Stimulated activated naive CD8-positive, alpha-beta T cell treated with anti-CD3 and anti-CD28 coated beads, Interleukin-15, Interleukin-2, amounts not matched to agents 100 U/mL and 50 U/mL, for 24 hours (primary cell): ENCODE measurements at regions not wholly inside any gene's neighbourhood (a gene's known extent, or its start where the extent isn't known, plus 50 kb on each side); places are given as distances from the start of the nearest gene placed in this dataset.

ENCODE experiments used
- ATAC-seq: fragments of 150-1000 bp; cut with Tn5 transposase; one replicate; pipeline ENCODE4 v1.10.0; 2021
- DNase-seq: peaks from one replicate; pipeline ENCODE4 v3.0.0; 2021

DNA sequence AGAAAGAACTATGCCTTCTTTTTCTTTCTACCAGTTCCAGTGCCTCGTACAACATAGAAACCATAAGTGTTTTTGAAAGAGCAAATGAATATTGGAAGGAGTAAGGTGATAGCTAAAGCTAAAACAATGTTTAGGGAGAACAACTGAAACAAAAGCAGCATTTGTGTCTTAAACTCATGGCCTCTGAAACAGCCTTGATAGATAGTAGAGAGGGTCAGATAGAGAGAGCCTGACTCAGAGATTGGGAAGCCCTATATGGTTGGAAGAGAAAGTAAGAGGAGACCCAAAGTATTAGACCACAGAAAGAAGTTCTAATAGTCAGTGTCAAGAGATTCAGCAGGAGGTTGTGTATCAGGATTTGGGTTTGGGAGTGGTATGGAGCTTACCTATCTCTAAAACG, 79.6 kb upstream of the IFNG-AS1 start:
- no peak for ATAC-seq

DNA sequence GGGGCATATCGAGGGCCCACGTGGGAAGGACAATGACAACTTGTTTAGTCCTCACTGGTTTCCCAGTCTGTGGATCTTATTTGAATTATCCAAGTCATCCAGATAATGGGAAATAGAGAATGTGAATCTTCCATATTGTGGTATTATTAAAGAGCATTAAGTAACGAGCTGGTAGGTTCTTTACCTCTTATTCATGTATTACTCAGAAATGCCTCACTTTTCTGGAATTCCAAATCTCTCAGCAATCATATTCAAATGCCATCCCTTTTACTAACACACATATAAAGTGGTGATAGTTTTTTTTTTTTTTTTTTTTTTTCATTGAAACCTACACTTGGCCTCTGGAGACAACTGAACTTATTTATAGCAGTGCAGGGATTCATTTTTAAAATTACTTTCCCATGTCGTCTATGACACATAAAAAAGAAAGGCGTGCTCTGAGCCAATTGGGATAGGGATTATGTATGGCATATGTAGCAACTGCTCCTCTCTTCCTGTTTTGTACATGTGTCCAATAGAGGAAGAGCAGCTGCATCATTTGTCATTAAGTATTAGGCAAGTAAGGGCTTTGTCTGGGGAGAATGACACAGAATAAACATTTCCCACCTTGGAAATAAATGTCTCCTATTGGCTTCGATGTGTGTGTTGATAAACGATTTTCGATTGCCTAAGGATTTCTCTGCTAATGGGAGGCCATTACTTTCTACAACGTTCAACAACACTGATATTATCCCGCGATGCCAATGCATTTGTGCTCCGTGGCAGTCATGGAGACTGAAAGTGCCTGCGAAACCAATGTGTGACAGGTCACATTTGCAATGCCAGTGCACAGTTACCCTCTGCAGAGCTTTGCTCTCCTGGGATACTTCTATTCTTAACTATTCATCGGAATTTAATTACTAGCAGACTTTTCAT, 78.6 kb upstream of the IFNG-AS1 start:
- DNase-seq (no peak), ATAC-seq (no peak)

More for the DNA sequence above, 79.6 kb upstream of the IFNG-AS1 start:
- no peak for DNase-seq

DNA sequence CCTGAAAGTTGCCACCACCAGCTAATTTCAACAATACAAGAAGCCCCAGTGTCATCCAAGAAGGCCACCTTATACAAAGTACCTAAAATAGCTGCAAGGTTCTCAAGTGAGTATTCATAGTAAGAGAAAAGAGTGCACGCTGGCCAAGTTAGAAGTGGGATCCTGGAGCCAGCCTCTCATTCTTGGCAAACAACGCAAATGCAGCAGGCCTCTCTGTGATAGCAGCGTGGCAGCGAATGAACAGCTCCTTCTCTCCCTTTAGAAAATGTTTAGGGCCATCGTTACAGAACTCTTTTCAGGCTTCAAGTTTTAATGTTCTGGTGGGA, 78.0 kb upstream of the IFNG-AS1 start:
- ATAC-seq (no peak), DNase-seq (no peak)

DNA sequence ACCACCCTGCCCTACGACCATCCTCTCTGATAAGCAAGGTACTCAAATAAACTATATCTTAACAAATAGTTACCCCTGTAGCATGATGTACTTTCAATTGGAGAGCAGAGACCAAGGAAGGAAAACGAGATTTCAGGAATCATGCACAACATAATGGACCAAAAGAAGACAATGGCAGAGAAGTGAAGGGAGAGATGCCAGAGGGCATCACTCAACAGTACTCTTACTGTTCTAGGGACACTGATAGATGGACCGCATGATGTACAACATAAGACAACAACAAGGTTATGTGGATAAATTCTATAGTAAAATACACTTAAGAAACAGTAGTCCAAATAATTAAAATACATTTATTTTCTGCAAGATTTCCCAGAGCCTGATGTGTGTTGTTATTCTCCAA, 77.5 kb upstream of the IFNG-AS1 start:
- no peak for ATAC-seq
- no peak for DNase-seq

DNA sequence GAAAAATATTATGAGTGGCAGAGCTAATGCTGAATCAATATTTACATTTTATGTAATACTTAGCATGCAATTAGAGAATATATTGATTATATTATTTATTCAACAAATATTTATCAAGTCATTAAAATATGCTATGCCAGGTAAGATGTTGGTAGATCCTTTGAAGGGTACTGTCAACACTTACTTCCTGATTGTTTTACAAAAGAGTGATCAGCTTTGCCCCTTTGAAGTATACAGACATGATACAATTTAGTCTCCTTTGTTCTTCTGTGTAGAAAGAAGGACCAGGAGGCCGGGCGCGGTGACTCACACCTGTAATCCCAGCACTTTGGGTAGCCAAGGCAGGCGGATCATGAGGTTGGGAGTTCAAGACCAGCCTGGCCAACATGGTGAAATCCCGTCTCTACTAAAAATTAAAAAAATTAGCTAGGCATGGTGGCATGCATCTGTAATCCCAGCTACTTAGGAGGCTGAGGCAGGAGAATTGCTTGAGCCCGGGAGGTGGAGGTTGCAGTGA, 73.9 kb upstream of the IFNG-AS1 start:
- DNase-seq (no peak), ATAC-seq (no peak)

DNA sequence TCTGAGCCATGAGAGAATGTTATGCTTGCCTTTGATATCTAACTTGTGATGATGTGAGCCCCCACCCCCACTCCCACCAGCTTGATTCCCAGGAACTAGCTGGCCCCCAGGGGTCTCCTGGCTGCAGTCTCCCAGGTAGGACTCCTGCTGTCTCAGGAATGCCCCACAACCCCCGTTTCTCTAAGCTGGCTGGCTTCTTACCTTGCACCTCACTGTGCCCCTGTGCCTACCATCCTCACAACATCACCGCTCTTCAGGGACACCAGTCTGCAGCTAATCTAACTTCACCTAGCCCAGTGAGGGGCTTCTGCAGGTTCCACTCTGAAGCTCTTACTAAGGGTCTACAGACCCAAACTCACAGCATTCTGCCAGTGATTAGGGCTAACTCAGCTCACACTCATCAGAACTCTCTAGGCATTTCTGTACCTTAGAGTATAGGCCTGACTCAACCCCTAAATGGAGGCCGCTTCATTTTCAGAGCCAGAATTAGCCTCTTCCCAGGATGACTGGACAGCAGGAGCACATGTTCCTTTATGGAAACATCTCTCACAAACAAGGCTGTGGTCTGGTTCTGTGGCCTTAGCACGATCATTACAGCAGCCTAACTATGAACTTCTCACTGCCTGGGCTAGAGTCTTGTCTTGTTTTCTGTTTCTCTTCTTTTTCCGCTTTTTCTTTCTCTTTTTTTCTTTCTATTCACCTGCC, 72.8 kb upstream of the IFNG-AS1 start:
- ATAC-seq (peak; percentile 40), DNase-seq (no peak)

DNA sequence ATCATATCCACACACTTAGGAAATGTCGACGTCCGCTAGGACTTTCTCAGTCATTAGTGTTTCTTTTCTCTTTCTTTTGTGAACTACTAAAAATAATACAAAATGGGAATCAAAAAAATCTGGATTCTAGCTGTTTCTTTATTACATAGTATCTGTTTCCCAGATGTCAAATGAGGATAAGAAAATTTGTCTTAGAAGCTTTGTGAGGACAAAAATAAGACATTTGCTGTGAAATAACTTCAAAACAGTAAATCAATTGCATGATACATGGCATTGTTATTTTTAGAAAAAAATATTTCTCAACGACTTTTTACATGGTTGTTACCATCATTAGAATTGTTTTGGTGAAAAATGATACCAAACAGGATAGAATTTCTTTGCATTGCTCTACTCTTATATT, 71.4 kb upstream of the IFNG-AS1 start:
- ATAC-seq (no peak), DNase-seq (no peak)

DNA sequence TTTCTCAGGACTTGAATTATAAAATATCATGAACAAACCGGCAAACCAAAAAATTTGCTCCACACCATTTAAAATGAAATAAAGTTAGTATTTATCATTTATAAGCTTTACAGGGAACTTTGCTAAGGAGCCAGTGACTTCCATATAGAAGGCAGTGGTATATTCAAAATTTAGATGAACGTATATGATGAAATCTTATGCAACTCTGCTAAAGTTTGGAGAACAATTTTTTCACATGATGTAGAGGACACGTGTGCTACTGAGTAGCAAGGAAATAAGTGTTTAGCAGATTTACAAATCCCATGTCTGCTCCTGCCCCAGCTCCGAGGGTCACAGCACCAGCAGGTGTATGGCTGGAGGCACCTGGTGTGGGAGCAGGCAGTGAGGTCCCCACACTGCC, 70.8 kb upstream of the IFNG-AS1 start:
- ATAC-seq: no peak
- DNase-seq: no peak

DNA sequence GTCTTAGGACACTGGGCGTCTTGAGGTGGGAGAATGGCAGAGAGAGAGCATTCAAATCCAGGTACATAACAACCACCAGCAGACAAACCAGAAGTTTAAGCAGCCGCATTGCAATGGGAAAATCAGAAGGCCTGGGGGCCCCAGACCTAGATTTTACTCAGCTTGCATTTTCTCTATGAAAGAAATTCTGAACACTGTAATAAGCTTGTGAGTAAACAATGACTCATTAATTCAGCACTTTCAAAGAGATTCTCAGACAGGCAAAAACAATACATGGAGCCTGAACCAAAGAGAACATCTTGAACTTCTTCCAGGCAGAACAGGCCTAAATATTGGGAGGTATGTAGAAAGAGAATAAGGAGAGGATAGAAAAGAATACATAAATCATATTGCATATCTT, 69.8 kb upstream of the IFNG-AS1 start:
- DNase-seq (no peak), ATAC-seq (no peak)

DNA sequence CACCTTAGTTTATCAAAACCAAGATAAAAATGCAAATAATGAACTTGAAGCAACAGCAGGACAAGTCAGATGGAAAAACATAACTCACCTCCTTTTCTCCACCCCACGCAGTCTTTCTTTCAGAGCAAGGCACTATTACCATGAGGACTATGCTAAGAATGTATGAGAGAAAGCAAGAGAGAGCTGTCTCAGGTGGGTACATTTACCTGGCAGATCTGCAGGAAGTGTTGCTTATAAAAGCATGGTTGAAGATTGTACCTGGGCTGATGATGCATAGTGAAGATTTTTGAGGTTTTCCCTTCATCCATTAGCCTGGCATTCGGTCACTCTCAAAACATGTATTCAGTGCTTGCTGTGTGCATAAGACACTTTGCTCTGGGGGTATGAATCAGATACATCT, 68.8 kb upstream of the IFNG-AS1 start:
- DNase-seq (no peak), ATAC-seq (no peak)

DNA sequence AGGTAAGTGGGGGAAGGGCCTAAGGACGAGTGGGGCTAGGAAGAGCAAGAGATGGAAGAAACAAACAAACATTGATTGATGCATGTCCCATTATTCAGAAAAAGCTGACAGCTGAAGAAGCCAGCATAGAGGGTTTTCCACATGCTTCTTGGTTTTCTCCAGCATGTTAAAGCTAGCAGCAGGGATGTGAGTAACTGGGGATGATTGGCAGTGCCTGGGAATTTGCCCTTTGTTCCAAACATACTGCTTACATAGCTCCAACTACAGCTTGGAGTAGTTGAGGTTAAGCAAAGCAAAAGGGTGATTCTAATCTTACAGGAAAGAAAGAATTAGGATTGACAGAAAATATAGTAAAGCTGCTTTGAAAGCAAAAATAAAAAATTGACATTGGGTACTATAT, 68.0 kb upstream of the IFNG-AS1 start:
- DNase-seq: no peak
- ATAC-seq: no peak

DNA sequence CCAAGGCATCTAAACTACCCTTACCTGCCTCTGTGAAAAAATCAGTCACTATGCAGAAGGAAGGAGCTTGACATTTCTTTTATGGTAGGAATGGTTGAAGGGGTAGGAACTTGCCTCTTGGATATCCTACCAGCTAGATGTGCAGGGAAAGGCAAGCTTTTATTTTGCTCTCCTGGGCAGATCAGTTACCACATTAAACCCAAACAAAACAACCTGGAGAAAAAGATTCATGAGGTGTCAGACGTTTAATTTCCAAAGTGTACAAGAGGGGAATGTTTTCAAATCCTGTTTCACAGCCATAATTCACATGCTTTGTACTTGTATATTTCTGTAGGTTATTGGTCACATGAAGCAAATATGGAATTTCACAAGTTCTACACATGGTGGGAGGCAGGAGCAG, 67.0 kb upstream of the IFNG-AS1 start:
- no peak for ATAC-seq
- DNase-seq: no peak

DNA sequence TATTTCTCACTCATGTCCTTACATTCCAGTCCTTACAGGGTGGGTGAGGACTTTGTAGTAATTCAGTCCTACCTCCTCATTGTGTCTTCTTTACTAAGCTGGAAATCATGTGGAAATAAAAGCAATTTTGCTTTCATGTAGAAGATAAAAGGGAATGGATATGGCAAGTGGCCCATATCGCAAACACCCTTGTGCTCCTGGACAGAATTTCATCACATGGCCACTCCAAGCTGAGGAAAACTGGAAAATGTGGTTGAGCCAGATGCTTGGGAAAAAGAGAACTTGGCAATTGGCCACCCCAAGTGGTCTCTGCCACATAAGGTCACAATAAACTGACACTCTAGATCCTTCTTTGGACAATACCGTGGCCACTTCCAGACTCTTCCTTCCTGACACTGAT, 64.2 kb upstream of the IFNG-AS1 start:
- DNase-seq (no peak), ATAC-seq (no peak)

DNA sequence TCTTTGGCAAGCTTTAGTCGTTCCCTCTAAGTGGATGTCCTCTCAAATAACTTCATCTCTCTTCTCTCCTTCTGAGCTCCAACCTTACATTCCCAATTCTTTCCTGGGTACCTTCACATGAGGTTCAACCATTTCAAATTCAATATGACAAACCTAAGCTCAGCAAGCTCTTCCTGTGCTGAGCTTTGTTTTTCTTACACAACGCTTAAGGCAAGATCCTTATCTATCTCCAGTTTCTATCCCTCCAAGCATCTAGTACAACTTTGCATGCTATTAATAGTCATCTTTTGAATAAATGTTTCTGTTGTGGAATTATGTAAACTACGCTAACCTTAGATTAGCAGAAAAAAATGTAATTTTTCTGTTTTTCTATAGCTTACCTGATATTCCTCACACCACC, 63.7 kb upstream of the IFNG-AS1 start:
- ATAC-seq (no peak), DNase-seq (no peak)

DNA sequence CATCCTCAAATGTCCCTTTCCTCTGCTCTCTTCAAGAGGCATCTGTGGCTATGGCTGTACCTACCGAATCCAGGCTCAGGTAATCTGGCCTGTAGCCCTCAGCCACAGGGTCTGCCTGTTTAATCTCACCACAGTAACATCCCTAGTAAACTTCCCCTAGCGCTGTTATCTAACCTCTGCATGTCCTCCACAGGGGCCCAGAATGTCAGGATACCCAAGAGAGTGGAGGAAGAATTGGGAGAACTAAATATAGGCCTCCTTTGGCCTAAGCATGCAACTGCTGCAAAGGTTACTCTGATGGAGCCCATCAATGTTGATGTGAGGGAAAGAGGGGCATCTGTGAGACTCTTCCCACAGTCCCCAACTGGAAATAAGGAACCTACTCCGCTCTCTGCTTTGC, 63.2 kb upstream of the IFNG-AS1 start:
- no peak for ATAC-seq
- DNase-seq: no peak

DNA sequence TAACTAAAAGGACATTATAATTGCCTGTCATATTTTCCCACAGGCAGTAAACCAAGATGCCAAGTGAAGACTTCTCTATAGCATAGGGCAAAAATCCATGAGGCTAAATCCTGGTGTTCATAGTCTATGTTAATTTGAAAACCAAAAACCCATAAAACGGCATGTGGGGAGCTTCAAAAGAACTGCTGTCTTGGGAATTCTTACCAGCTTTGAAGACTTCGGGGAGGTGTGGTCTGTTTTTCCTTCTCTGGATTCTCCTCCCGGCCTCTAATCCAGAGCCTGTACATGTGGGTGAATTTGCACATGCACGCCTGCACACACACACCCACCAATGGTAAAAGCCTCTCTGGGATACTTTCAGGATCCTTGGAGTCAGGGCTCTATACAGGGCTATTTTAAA, 61.9 kb upstream of the IFNG-AS1 start:
- ATAC-seq (no peak), DNase-seq (no peak)

DNA sequence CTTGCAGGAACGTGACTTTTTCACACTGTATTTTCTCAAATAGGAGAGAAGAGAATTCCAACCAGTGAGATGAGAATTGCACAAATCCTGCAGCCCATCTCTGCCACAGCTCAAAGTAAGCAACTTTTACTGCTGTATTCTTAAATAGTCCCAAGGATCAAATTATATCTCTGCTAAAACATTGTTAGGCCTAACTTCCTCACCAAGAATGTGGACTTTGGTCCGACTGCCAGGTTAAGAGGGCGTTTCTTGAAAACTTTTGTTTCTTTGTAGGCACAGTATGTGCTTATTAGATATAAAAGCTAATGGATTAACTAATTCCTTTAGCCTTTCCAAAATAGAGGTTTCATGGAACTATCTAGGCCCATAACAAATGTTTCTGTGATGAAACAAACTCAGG, 61.4 kb upstream of the IFNG-AS1 start:
- ATAC-seq (no peak), DNase-seq (no peak)

DNA sequence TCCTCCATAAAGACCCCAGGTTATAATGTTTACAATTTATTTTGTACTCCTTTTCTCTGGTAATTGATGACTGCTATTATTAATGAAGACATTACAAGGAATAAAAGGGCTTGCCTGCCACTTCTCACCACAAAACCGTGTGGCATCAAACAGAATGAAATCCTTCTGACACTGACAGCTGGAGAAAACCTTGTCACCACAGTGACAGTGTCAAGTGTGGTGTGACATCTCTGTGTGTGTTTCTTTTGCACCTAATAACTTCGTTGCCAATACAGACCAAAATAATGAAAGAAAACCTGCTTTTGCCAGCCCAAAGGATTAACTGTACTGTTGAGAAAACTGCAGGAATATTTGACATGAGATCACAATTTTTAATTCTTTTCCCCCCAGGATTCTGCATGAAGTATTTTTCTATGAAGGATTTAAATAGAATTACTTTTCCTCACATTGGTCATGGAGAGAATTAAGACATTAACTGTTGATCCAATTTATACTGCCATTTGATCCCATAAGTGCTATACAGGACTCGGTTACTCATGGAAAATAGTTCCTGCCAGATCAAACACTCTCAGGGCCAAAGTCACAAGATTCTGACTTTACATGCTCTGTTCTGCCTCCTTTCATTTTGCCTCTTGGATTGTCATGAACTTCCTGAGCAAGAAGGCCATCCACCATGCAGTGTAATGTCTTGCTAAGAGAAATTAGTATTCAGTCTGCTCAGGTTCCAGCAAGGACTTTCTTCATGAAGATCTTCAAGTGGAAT, 60.4 kb upstream of the IFNG-AS1 start:
- ATAC-seq (no peak), DNase-seq (no peak)

DNA sequence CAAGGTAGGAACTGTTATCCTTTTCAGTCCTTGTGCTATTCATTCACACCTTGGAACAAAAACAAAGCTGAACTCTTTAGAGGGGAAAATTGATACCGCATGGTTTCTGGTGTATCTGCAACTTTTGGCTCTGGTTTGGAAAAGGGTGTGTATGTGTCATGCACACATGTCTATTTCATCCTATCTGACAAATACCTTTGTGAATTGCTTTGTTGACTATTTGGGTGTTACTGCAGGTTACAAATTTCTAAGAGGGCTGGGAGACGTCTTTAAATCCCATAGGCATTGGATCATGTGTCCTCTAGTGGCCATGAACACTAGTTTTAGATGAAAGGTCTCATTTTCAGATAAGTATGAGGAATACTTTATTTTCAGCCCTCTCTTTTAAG, 59.9 kb upstream of the IFNG-AS1 start:
- no peak for ATAC-seq

DNA sequence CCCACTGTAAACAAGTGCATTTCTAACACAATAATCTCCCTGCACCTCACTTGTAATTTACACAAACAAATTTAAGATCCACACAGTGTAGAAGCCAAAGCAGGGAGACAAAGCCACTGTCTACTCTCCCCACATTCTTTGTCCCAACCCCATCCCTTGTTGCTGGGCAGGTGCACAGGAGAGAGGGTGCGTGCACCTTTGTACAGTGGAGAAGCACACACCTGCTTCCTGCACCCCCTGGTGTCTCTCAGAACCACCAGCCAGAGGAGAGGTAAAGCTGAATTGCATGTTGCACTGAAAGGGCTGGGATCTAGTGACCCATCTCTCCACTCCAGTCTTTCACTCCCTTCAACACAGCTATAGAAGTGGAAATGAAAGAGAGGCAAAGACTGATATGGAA, 51.4 kb upstream of the IFNG-AS1 start:
- DNase-seq: no peak
- no peak for ATAC-seq

More for the DNA sequence above, 59.9 kb upstream of the IFNG-AS1 start:
- DNase-seq: no peak
